ENCODE measurements at regions not wholly inside any gene's neighbourhood (a gene's known extent, or its start where the extent isn't known, plus 50 kb on each side); places are given as distances from the start of the nearest gene placed in this dataset.
"Not testable (repeated sequence)": the region's sequence is repeated elsewhere in the genome, so short reads cannot be mapped to it uniquely, and the experiment has no call there.

DNA sequence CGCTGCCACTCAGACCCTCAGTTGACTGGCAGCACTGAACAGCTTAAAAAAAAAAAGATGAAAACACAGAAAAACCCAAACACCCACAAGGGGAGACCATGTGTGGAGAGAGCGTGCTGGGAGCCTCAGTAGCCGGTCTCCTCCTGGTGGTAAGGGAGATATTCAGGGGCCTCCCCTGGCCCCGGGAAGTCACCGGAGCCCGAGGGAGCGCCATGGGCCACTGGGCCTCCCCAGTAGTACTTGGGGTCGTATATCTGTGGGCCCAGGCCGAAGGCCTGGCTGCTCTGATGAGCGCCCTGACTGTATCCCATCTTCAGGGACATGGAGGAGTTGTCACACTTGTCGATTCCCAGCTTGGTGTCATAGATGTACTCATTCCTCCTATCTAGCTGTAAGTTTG, 145.7 kb upstream of the TEKT4 start:
- H3K4me3 ChIP-seq, result no peak overlapping the region
- H3K36me3 ChIP-seq, result no peaks in the 10 kb centered on the region
- H3K4me1 ChIP-seq, result no peaks in the 10 kb centered on the region
- H3K9me3 ChIP-seq, result no peaks in the 10 kb centered on the region
- H3K27me3 ChIP-seq, result no peaks in the 10 kb centered on the region
- ATAC-seq, result no peak
- H3K27ac ChIP-seq, result no peak overlapping the region
- intact Hi-C loops (cut with DNase I), result no loop called here
- TF ChIP-seq, protein P1, sequence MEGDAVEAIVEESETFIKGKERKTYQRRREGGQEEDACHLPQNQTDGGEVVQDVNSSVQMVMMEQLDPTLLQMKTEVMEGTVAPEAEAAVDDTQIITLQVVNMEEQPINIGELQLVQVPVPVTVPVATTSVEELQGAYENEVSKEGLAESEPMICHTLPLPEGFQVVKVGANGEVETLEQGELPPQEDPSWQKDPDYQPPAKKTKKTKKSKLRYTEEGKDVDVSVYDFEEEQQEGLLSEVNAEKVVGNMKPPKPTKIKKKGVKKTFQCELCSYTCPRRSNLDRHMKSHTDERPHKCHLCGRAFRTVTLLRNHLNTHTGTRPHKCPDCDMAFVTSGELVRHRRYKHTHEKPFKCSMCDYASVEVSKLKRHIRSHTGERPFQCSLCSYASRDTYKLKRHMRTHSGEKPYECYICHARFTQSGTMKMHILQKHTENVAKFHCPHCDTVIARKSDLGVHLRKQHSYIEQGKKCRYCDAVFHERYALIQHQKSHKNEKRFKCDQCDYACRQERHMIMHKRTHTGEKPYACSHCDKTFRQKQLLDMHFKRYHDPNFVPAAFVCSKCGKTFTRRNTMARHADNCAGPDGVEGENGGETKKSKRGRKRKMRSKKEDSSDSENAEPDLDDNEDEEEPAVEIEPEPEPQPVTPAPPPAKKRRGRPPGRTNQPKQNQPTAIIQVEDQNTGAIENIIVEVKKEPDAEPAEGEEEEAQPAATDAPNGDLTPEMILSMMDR (IDR thresholded peaks at IDR 0.05), result no peak
- DNase-seq, result peak in 1 of 4 donors; percentile 47

DNA sequence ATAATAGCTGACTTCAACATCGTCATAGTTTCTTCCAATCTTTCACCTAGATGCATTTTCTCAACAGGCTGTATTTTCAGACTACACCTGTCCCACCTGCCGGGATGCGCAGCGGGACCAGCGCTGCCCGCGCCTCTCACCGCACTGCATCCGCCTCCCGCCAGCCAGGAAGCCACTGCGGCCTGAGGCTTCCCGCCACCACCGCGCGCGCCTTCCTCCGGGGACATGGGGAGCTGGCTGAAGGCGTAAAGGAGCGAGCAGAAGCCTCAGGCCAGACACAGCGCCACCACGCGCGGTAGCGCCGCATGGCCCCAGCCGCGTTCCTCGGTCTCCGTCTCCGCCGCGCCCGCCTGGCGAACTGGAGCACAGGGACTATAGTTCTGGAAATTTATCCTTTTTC, 135.7 kb upstream of the TEKT4 start:
- ATAC-seq; intact Hi-C loops (cut with DNase I): not testable (repeated sequence)
- DNase-seq, result peak in 1 of 4 donors; percentile 76

DNA sequence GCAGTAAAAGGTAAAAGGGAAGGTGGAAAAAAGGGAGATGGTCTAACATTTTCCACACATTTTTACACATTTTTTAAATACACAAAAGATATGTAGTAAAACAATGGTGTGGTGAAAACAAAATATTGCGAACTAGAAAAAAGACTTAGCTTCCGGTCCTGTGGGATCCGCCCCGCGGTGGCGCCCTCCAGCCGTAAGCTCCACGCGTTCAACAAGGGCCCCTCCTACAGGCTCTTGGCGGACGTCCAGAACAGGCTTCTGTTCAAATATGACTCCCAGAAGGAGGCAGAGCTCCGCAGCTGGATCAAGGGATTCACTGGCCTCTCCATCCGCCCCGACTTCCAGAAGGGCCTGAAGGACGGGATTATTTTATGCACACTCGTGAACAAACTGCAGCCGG, 134.1 kb upstream of the TEKT4 start:
- H3K27ac ChIP-seq; intact Hi-C loops (cut with DNase I); H3K4me1 ChIP-seq; H3K4me3 ChIP-seq; ATAC-seq; DNase-seq; H3K9me3 ChIP-seq; H3K36me3 ChIP-seq: not testable (repeated sequence)
- H3K27me3 ChIP-seq, result peaks cover 0 to 25% of the 10 kb centered on the region in 2 donors

More for the DNA sequence above, 135.7 kb upstream of the TEKT4 start:
- peaks cover 0 to 25% of the 10 kb centered on the region in 2 donors for H3K27me3 ChIP-seq
- not testable (repeated sequence) for H3K9me3 ChIP-seq, H3K27ac ChIP-seq, H3K4me1 ChIP-seq, H3K4me3 ChIP-seq, H3K36me3 ChIP-seq

DNA sequence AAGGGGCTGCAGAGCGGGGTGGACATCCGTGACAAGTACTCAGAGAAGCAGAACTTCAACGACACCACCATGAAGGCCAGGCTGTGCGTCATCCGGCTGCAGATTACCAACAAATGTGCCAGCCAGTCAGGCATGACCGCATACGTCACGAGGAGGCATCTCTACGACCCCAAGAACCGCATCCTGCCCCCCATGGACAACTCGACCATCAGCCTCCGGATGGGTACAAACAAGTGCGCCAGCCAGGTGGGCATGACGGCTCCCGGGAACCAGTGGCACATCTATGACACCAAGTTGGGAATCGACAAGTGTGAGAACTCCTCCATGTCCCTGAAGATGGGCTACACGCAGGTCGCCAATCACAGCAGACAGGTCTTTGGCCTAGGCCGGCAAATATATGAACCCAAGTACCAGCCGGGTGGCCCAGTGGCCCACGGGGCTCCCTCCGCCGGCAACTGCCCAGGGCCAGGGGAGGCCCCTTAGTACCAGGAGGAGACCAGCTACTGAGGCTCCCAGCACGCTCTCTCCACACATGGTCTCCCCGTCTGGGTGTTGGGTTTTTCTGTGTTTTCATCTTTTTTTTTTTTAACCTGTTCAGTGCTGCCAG, 133.4 kb upstream of the TEKT4 start:
- peaks cover 0 to 25% of the 10 kb centered on the region in 2 donors for H3K27me3 ChIP-seq
- H3K4me1 ChIP-seq; H3K9me3 ChIP-seq; DNase-seq; H3K27ac ChIP-seq; ATAC-seq; intact Hi-C loops (cut with DNase I); H3K36me3 ChIP-seq; H3K4me3 ChIP-seq: not testable (repeated sequence)

DNA sequence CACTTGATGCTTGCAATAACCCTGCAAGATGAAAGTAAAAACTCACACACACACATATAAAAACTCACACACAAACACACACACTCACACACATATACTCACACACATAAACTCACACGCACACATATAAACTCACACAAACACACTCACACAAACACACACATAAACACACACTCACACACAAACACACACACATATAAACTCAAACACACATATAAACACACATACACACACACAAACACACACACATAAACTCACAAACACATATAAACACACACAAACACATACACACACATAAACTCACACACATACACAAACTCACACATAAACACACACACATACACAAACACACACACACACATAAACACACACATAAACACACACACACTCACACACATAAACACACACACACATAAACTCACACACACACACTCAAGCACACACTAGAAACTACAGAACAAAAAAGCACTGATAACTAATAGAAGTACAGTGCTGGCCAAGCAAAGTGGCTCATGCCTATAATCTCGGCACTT, 117.7 kb upstream of the TEKT4 start:
- Histone ChIP-seq H3K9me3 (no peaks in the 10 kb centered on the region), H3K4me1 (no peaks in the 10 kb centered on the region), H3K36me3 (no peaks in the 10 kb centered on the region), H3K27me3 (no peaks in the 10 kb centered on the region), H3K4me3 (no peak overlapping the region), H3K27ac (no peak overlapping the region)
- TF ChIP-seq, protein P1 (IDR thresholded peaks at IDR 0.05), result no peak
- DNase-seq (no peak), ATAC-seq (no peak)
- intact Hi-C loops (cut with DNase I), result no loop called here

DNA sequence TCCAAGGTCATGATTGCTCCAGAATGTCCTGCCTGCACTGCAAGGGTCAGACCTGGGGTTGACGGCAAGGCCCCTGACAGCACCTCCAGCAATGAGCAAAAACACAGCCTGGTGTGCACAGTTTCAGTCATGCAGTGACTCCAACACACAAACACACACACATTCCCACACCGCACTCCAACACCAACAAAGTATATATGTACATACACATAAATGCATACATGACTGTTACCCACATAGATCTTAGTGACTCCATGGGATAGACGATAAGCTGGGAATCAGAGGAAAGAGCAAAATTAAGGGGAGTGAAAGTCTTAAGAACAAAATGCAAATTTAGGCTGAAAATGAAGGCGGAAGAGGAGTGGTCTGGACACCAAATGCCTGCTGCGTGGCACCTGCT, 112.7 kb upstream of the TEKT4 start:
- no peak for ATAC-seq
- TF ChIP-seq, protein P1 (IDR thresholded peaks at IDR 0.05), result no peak
- H3K27ac ChIP-seq, result no peak overlapping the region

DNA sequence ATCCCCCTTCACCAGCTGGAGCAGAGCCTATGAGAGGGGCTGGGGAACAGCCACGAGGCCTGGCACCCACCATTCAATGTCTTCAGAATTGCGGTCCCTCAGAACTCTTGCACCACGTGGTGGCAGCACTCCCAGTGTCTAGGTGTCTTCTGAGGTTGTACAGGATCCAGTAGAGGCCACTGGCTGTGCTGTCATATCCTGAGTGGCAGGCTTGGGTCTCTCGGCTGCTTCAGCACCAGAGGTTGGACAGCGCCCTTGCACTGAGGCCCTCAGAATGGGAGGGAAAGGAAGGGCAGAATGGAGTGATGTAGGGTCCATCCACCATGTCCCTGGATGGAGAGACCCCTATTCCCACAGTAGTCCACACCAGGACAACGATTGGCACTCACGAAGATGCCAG, 112.0 kb upstream of the TEKT4 start:
- H3K27me3 ChIP-seq, result no peaks in the 10 kb centered on the region
- no peaks in the 10 kb centered on the region for H3K4me1 ChIP-seq
- H3K9me3 ChIP-seq, result no peaks in the 10 kb centered on the region
- intact Hi-C loops (cut with DNase I), result no loop called here
- H3K4me3 ChIP-seq, result no peak overlapping the region
- DNase-seq, result peak in 1 of 4 donors; percentile 16
- H3K36me3 ChIP-seq, result no peaks in the 10 kb centered on the region
- no peak for ATAC-seq
- TF ChIP-seq, protein P1 (IDR thresholded peaks at IDR 0.05), result no peak
- no peak overlapping the region for H3K27ac ChIP-seq

More for the DNA sequence above, 112.7 kb upstream of the TEKT4 start:
- DNase-seq, result no peak
- Histone ChIP-seq H3K4me3 (no peak overlapping the region), H3K27me3 (no peaks in the 10 kb centered on the region), H3K4me1 (no peaks in the 10 kb centered on the region), H3K36me3 (no peaks in the 10 kb centered on the region), H3K9me3 (no peaks in the 10 kb centered on the region)
- intact Hi-C loops (cut with DNase I), result no loop called here

Data from left lung (tissue), 4 donors.